HepG2 (cell line): ENCODE measurements at regions not wholly inside any gene's neighbourhood (a gene's known extent, or its start where the extent isn't known, plus 50 kb on each side); places are given as distances from the start of the nearest gene placed in this dataset.

ENCODE experiments used
- CBX2 ChIP-seq, 2 experiments: fragments of 200-600 bp in 1 of 2; sonication (generic); formaldehyde crosslinking in 1 of 2; IDR thresholded peaks; 2 replicates each; pipeline versions ENCODE4 v1.7.0 to v1.8.1; 2018 to 2022; ENCODE audit warnings: low read depth in 2 of 2, low read length in 1 of 2, mild to moderate bottlenecking in 1 of 2, missing genetic modification reagents in 1 of 2
- DR1 ChIP-seq: sonication (generic); formaldehyde crosslinking; IDR thresholded peaks from 2 replicates; pipeline ENCODE4 v1.8.0; 2021; ENCODE audit warnings: mild to moderate bottlenecking, missing genetic modification reagents, inconsistent platforms
- FOXK1 ChIP-seq: sonication (generic); formaldehyde crosslinking; IDR thresholded peaks from 2 replicates; pipeline ENCODE4 v1.4.0; 2020; ENCODE audit warnings: low read depth, missing genetic modification reagents, borderline replicate concordance
- HMGA1 ChIP-seq: sonication (generic); formaldehyde crosslinking; conservative IDR thresholded peaks from 2 replicates; pipeline ENCODE4 v1.4.0; 2020; ENCODE audit warnings: missing genetic modification reagents
- HNRNPLL ChIP-seq: fragments of 200-400 bp; formaldehyde crosslinking; IDR thresholded peaks from 2 replicates; pipeline ENCODE4 v1.6.1; 2017; ENCODE audit warnings: mild to moderate bottlenecking, low read depth, low read length; ENCODE audit not compliant: poor library complexity, severe bottlenecking
- KLF12 ChIP-seq: sonication (generic); formaldehyde crosslinking; IDR thresholded peaks from 2 replicates; pipeline ENCODE4 v1.4.0; 2020; ENCODE audit warnings: missing genetic modification reagents, borderline replicate concordance
- MEIS2 ChIP-seq: sonication (generic); formaldehyde crosslinking; IDR thresholded peaks from 2 replicates; pipeline ENCODE4 v1.9.0; 2021; ENCODE audit warnings: mild to moderate bottlenecking, missing genetic modification reagents
- PCBP2 ChIP-seq: fragments of 200-400 bp; formaldehyde crosslinking; optimal IDR thresholded peaks from 2 replicates; pipeline ENCODE3; 2018; ENCODE audit warnings: low read length, low read depth; ENCODE audit not compliant: poor library complexity, severe bottlenecking
- PHF8 ChIP-seq: sonication (generic); formaldehyde crosslinking; IDR thresholded peaks from 2 replicates; pipeline ENCODE4 v1.5.0; 2020; ENCODE audit warnings: missing genetic modification reagents
- POLR2AphosphoS2 ChIP-seq: IDR thresholded peaks from 2 replicates; pipeline ENCODE4 v1.6.1; 2011; ENCODE audit warnings: low read depth, low read length, improper control_type of control experiment
- POLR2G ChIP-seq: fragments of 200-400 bp; formaldehyde crosslinking; IDR thresholded peaks from 2 replicates; pipeline ENCODE4 v1.6.1; 2018; ENCODE audit warnings: mild to moderate bottlenecking, low read depth, low read length, moderate library complexity
- RARA ChIP-seq: IDR thresholded peaks from 2 replicates; pipeline ENCODE4 v1.6.1; 2016; ENCODE audit warnings: missing genetic modification reagents, missing compliant biosample characterization
- RARG ChIP-seq: sonication (generic); formaldehyde crosslinking; IDR thresholded peaks from 2 replicates; pipeline ENCODE4 v1.4.0; 2020; ENCODE audit warnings: low read depth, mild to moderate bottlenecking, missing genetic modification reagents
- SCMH1 ChIP-seq: sonication (generic); formaldehyde crosslinking; IDR thresholded peaks from 2 replicates; pipeline ENCODE4 v1.9.0; 2021; ENCODE audit warnings: missing genetic modification reagents, mild to moderate bottlenecking, borderline replicate concordance
- SRY ChIP-seq: sonication (generic); formaldehyde crosslinking; IDR thresholded peaks from 2 replicates; pipeline ENCODE4 v1.8.0; 2022; ENCODE audit warnings: mild to moderate bottlenecking, missing genetic modification reagents
- TEF ChIP-seq: sonication (generic); formaldehyde crosslinking; IDR thresholded peaks from 2 replicates; pipeline ENCODE4 v1.5.0; 2020; ENCODE audit warnings: missing genetic modification reagents
- ZBED4 ChIP-seq: sonication (generic); formaldehyde crosslinking; IDR thresholded peaks from 2 replicates; pipeline ENCODE4 v1.4.0; 2020; ENCODE audit warnings: missing genetic modification reagents, borderline replicate concordance
- ZBTB38 ChIP-seq: sonication (generic); formaldehyde crosslinking; IDR thresholded peaks from 2 replicates; pipeline ENCODE4 v1.5.1; 2020; ENCODE audit warnings: mild to moderate bottlenecking, missing genetic modification reagents
- ZFP36L2 ChIP-seq: sonication (generic); formaldehyde crosslinking; IDR thresholded peaks from 2 replicates; pipeline ENCODE4 v1.4.0; 2020; ENCODE audit warnings: missing genetic modification reagents
- ZNF101 ChIP-seq: sonication (generic); formaldehyde crosslinking; IDR thresholded peaks from 2 replicates; pipeline ENCODE4 v1.4.0; 2020; ENCODE audit warnings: mild to moderate bottlenecking, low read depth, missing genetic modification reagents, borderline replicate concordance
- ZNF17 ChIP-seq: sonication (generic); formaldehyde crosslinking; IDR thresholded peaks from 2 replicates; pipeline ENCODE4 v1.5.0; 2020; ENCODE audit warnings: mild to moderate bottlenecking, missing genetic modification reagents
- ZNF253 ChIP-seq: sonication (generic); formaldehyde crosslinking; IDR thresholded peaks from 2 replicates; pipeline ENCODE4 v1.8.0; 2022; ENCODE audit warnings: mild to moderate bottlenecking, missing genetic modification reagents, borderline replicate concordance
- ZNF331 ChIP-seq: sonication (generic); formaldehyde crosslinking; IDR thresholded peaks from 2 replicates; pipeline ENCODE4 v1.4.0; 2020; ENCODE audit warnings: missing genetic modification reagents
- ZNF430 ChIP-seq: sonication (generic); formaldehyde crosslinking; IDR thresholded peaks from 2 replicates; pipeline ENCODE4 v1.9.0; 2021; ENCODE audit warnings: mild to moderate bottlenecking, missing genetic modification reagents
- ZNF543 ChIP-seq: sonication (generic); formaldehyde crosslinking; IDR thresholded peaks from 2 replicates; pipeline ENCODE4 v1.4.0; 2020; ENCODE audit warnings: mild to moderate bottlenecking, missing genetic modification reagents
- ZNF589 ChIP-seq: sonication (generic); formaldehyde crosslinking; conservative IDR thresholded peaks from 2 replicates; pipeline ENCODE4 v1.8.0; 2022; ENCODE audit warnings: mild to moderate bottlenecking, moderate library complexity, missing genetic modification reagents
- ZNF660 ChIP-seq: sonication (generic); formaldehyde crosslinking; IDR thresholded peaks from 2 replicates; pipeline ENCODE4 v1.5.1; 2020; ENCODE audit warnings: mild to moderate bottlenecking, low read depth, missing genetic modification reagents, borderline replicate concordance
- ZNF709 ChIP-seq: sonication (generic); formaldehyde crosslinking; IDR thresholded peaks from 2 replicates; pipeline ENCODE4 v1.5.0; 2020; ENCODE audit warnings: mild to moderate bottlenecking, missing genetic modification reagents
- ZNF749 ChIP-seq: sonication (generic); formaldehyde crosslinking; IDR thresholded peaks from 2 replicates; pipeline ENCODE4 v1.8.0; 2022; ENCODE audit warnings: mild to moderate bottlenecking, missing genetic modification reagents, moderate library complexity, borderline replicate concordance
- TF ChIP-seq, protein P1 (sequence below): sonication (generic); formaldehyde crosslinking; IDR thresholded peaks from 2 replicates; pipeline ENCODE4 v1.4.0; 2020; ENCODE audit warnings: mild to moderate bottlenecking, missing genetic modification reagents

DNA sequence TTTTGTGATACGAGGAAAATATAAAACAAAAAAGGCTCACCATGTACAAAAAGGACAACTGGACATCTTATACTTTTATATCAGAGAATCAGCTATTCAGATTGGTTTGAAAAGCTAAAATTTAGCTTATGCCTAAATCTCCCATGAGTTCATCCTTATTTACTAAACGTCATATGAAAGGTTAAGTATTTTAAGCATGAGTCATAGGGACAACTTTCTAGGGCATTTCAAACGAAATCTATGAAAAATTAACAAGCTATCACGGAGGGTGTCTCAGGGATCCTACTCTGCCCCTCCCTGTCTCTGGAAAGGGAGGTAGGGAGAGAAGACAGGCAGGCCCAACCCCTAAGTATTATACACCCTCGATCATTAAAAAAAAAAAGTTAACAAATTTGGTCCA lies 124.1 kb upstream of the LOC128125822 start (continued):
- no peak for TF ChIP-seq CBX2 (IDR thresholded peaks at IDR 0.05; ENCODE audit: low read depth, low read length)
- TF ChIP-seq CBX2 (CRISPR knock-in tag; IDR thresholded peaks at IDR 0.05; ENCODE audit: low read depth), result no peak
- TF ChIP-seq RARA (CRISPR knock-in tag), result peak; percentile 82
- no peak for TF ChIP-seq KLF12 (CRISPR knock-in tag)
- no peak for TF ChIP-seq MEIS2 (CRISPR knock-in tag)
- no peak for TF ChIP-seq FOXK1 (CRISPR knock-in tag)
- TF ChIP-seq TEF (CRISPR knock-in tag), result no peak
- TF ChIP-seq ZNF17, result no peak
- TF ChIP-seq RARG (CRISPR knock-in tag), result no peak
- TF ChIP-seq SRY, result no peak
- TF ChIP-seq ZBTB38 (CRISPR knock-in tag), result no peak
- no peak for TF ChIP-seq ZNF749 (CRISPR knock-in tag)
- no peak for TF ChIP-seq ZNF331
- no peak for TF ChIP-seq ZNF589 (CRISPR knock-in tag)
- TF ChIP-seq HNRNPLL, result no peak
- TF ChIP-seq SCMH1 (CRISPR knock-in tag), result no peak
- TF ChIP-seq ZNF101, result no peak
- no peak for TF ChIP-seq ZNF709 (CRISPR knock-in tag)
- no peak for TF ChIP-seq HMGA1 (CRISPR knock-in tag)
- no peak for TF ChIP-seq PHF8 (CRISPR knock-in tag)
- no peak for TF ChIP-seq ZNF660 (CRISPR knock-in tag)
- no peak for TF ChIP-seq ZBED4 (CRISPR knock-in tag)
- TF ChIP-seq POLR2G, result no peak
- TF ChIP-seq POLR2AphosphoS2, result no peak
- no peak for TF ChIP-seq ZNF253 (CRISPR knock-in tag)
- no peak for TF ChIP-seq ZNF430
- no peak for TF ChIP-seq PCBP2
- no peak for TF ChIP-seq ZFP36L2 (CRISPR knock-in tag)
- no peak for TF ChIP-seq ZNF543 (CRISPR knock-in tag)
- no peak for TF ChIP-seq DR1
- TF ChIP-seq, protein P1, sequence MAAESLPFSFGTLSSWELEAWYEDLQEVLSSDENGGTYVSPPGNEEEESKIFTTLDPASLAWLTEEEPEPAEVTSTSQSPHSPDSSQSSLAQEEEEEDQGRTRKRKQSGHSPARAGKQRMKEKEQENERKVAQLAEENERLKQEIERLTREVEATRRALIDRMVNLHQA (CRISPR knock-in tag), result no peak
